IMR-90 (cell line): ENCODE measurements at regions not wholly inside any gene's neighbourhood (a gene's known extent, or its start where the extent isn't known, plus 50 kb on each side); places are given as distances from the start of the nearest gene placed in this dataset.
"Not testable (repeated sequence)": the region's sequence is repeated elsewhere in the genome, so short reads cannot be mapped to it uniquely, and the experiment has no call there.

Source experiments
- ATAC-seq: fragments of 200-7000 bp; cut with Tn5 transposase; 2 replicates; pipeline ENCODE4 v1.9.1; 2020; ENCODE audit warnings: low read depth, mild to moderate bottlenecking, moderate library complexity
- BruUV-seq: library from RNA; stranded (reverse); fragments of 400-500 nt; replicated peaks from 2 replicates; lab custom pipeline; 2021; lab: Mats Ljungman, UMichigan
- CTCF ChIA-PET: fragments of 300-600 bp; formaldehyde crosslinking; extraction: SDS; loops from one replicate; lab custom pipeline; 2021; ENCODE audit warnings: antibody characterized with exemption; lab: Yijun Ruan, JAX
- POLR2A ChIA-PET: fragments of 300-600 bp; sonication (Branson Sonifier 250); formaldehyde crosslinking; loops from one replicate; lab custom pipeline; 2022; ENCODE audit warnings: antibody characterized with exemption; ENCODE audit not compliant: unreplicated experiment; lab: Charles Lee
- DNase-seq: peaks from one replicate; pipeline ENCODE4 v3.0.0; 2013
- H2AFZ ChIP-seq: replicated peaks from 2 replicates; pipeline ENCODE3; 2013; ENCODE audit warnings: low read length, mild to moderate bottlenecking; ENCODE audit not compliant: poor library complexity
- H2AK5ac ChIP-seq: 2 replicates; pipeline ENCODE4 v1.6.1; 2013; ENCODE audit warnings: low read depth, low read length, inconsistent platforms
- H2AK9ac ChIP-seq: replicated peaks from 2 replicates; pipeline ENCODE3; 2013; ENCODE audit warnings: mild to moderate bottlenecking, low read depth, low read length, moderate library complexity; ENCODE audit not compliant: poor library complexity
- H2BK120ac ChIP-seq: 2 replicates; pipeline ENCODE4 v1.6.1; 2013; ENCODE audit warnings: low read depth, low read length, inconsistent platforms
- H2BK15ac ChIP-seq: 3 replicates; pipeline ENCODE4 v1.6.1; 2013; ENCODE audit warnings: low read depth, low read length, inconsistent platforms
- H2BK20ac ChIP-seq: 2 replicates; pipeline ENCODE4 v1.6.1; 2013; ENCODE audit warnings: low read depth, mild to moderate bottlenecking, inconsistent platforms, low read length, moderate library complexity
- H2BK5ac ChIP-seq: 2 replicates; pipeline ENCODE4 v1.6.1; 2013; ENCODE audit warnings: mild to moderate bottlenecking, low read depth, low read length, inconsistent platforms; ENCODE audit not compliant: poor library complexity, severe bottlenecking
- H3K14ac ChIP-seq: replicated peaks from 2 replicates; pipeline ENCODE4 v1.6.1; 2013; ENCODE audit warnings: low read depth, low read length, inconsistent platforms
- H3K18ac ChIP-seq: 2 replicates; pipeline ENCODE4 v1.6.1; 2013; ENCODE audit warnings: low read depth, low read length, control low read depth
- H3K23ac ChIP-seq: 2 replicates; pipeline ENCODE4 v1.6.1; 2013; ENCODE audit warnings: low read depth, low read length, inconsistent platforms
- H3K27ac ChIP-seq: 2 replicates; pipeline ENCODE4 v1.5.1; 2013; ENCODE audit warnings: mild to moderate bottlenecking, control low read depth, low read length; ENCODE audit not compliant: insufficient read depth
- H3K27me3 ChIP-seq: 2 replicates; pipeline ENCODE4 v1.6.1; 2013; ENCODE audit warnings: low read length; ENCODE audit not compliant: control insufficient read depth, insufficient read depth
- H3K36me3 ChIP-seq: 2 replicates; pipeline ENCODE4 v1.6.1; 2013; ENCODE audit warnings: low read length, mixed read lengths; ENCODE audit not compliant: control insufficient read depth, insufficient read depth
- H3K4ac ChIP-seq: 2 replicates; pipeline ENCODE4 v1.6.1; 2013; ENCODE audit warnings: low read depth, low read length, inconsistent platforms
- H3K4me1 ChIP-seq: 2 replicates; pipeline ENCODE4 v1.6.1; 2013; ENCODE audit warnings: low read length, mixed read lengths; ENCODE audit not compliant: control insufficient read depth, insufficient read depth
- H3K4me2 ChIP-seq: 2 replicates; pipeline ENCODE4 v1.6.1; 2013; ENCODE audit warnings: low read depth, mild to moderate bottlenecking, control low read depth, low read length, moderate library complexity
- H3K4me3 ChIP-seq: 2 replicates; pipeline ENCODE4 v1.5.1; 2013; ENCODE audit warnings: low read depth, mild to moderate bottlenecking, control low read depth, low read length, moderate library complexity; ENCODE audit not compliant: insufficient read depth
- H3K56ac ChIP-seq: 2 replicates; pipeline ENCODE4 v1.6.1; 2013; ENCODE audit warnings: low read length, inconsistent platforms; ENCODE audit not compliant: insufficient read depth; ENCODE audit errors: extremely low read depth
- H3K79me1 ChIP-seq, 2 experiments: 2 replicates each; pipeline ENCODE4 v1.6.1; 2013; ENCODE audit warnings: low read length in 2 of 2, inconsistent platforms in 1 of 2, low read depth in 1 of 2
- H3K9ac ChIP-seq: 2 replicates; pipeline ENCODE4 v1.6.1; 2013; ENCODE audit warnings: low read depth, low read length, control low read depth
- H3K9me1 ChIP-seq: 2 replicates; pipeline ENCODE4 v1.6.1; 2013; ENCODE audit warnings: low read length, inconsistent platforms; ENCODE audit not compliant: insufficient read depth
- H3K9me3 ChIP-seq: 2 replicates; pipeline ENCODE4 v1.6.1; 2013; ENCODE audit warnings: low read length; ENCODE audit not compliant: control insufficient read depth, insufficient read depth
- H4K20me1 ChIP-seq: 2 replicates; pipeline ENCODE4 v1.6.1; 2013; ENCODE audit warnings: low read length, inconsistent platforms; ENCODE audit not compliant: insufficient read depth
- H4K5ac ChIP-seq: 2 replicates; pipeline ENCODE4 v1.6.1; 2013; ENCODE audit warnings: mild to moderate bottlenecking, low read depth, low read length, control low read depth
- H4K8ac ChIP-seq, 2 experiments: 2 replicates each; pipeline ENCODE4 v1.6.1; 2013; ENCODE audit warnings: low read depth in 2 of 2, low read length in 2 of 2, control low read depth in 1 of 2, inconsistent platforms in 1 of 2
- H4K91ac ChIP-seq: 2 replicates; pipeline ENCODE4 v1.6.1; 2013; ENCODE audit warnings: low read depth, low read length, inconsistent platforms; ENCODE audit not compliant: insufficient read depth
- WGBS, 2 experiments: methylation state at CpG; one replicate each; pipeline versions ENCODE4 v1.1.5 to v1.1.7; 2013; ENCODE audit warnings: missing lambda C conversion rate in 2 of 2; ENCODE audit not compliant: insufficient read length in 1 of 2; ENCODE audit errors: extremely low coverage in 2 of 2; 5-methylcytosine and 5-hydroxymethylcytosine counted together
- dilution Hi-C: fragments of 300-500 bp; cut with HindIII; formaldehyde crosslinking; loops from one replicate; pipeline ENCODE4 v1.14.3; 2018; ENCODE audit warnings: low sequenced_read_pairs; ENCODE audit not compliant: unreplicated experiment
- in situ Hi-C: fragments of 300-500 bp; cut with MboI; formaldehyde crosslinking; loops from 3 replicates; pipeline ENCODE4 v1.14.3; 2019; ENCODE audit warnings: low sequenced_read_pairs, inconsistent platforms, mixed read lengths
- intact Hi-C: fragments of 100-400 bp; cut with micrococcal nuclease; formaldehyde crosslinking; loops from 2 replicates; pipeline ENCODE4 v1.10.0; 2022

GRCh38 chr22:11302427-11302826 lies 4225.6 kb upstream of the OR11H1 start:
- ATAC-seq, H2BK20ac ChIP-seq, H3K56ac ChIP-seq, H3K4ac ChIP-seq, H3K18ac ChIP-seq, dilution Hi-C loops, H3K4me2 ChIP-seq, H4K20me1 ChIP-seq, H2BK15ac ChIP-seq, H2AK9ac ChIP-seq, H3K4me1 ChIP-seq, BruUV-seq, H3K14ac ChIP-seq, H3K4me3 ChIP-seq, intact Hi-C loops, H3K27me3 ChIP-seq, H3K9me1 ChIP-seq, CTCF ChIA-PET, H3K79me1 ChIP-seq, H4K8ac ChIP-seq, H2AK5ac ChIP-seq, H3K27ac ChIP-seq, H4K91ac ChIP-seq, H2BK120ac ChIP-seq, DNase-seq, H3K36me3 ChIP-seq, H4K5ac ChIP-seq, H2BK5ac ChIP-seq, POLR2A ChIA-PET, H3K23ac ChIP-seq, in situ Hi-C loops, H2AFZ ChIP-seq, H3K9ac ChIP-seq: not testable (repeated sequence)
- H3K9me3 ChIP-seq, result peaks cover 25% of the 10 kb centered on the region
- 25% methylated on average over 6 of the region's 7 CpGs; no CpG with 5 or more reads in 1 of the 2 experiments for WGBS, 2 experiments

- H3K14ac ChIP-seq, H3K4me2 ChIP-seq, H2BK120ac ChIP-seq, in situ Hi-C loops, H2BK20ac ChIP-seq, intact Hi-C loops, H3K27ac ChIP-seq, H3K27me3 ChIP-seq, H3K4me1 ChIP-seq, H3K36me3 ChIP-seq, H3K9me1 ChIP-seq, H3K4ac ChIP-seq, H4K91ac ChIP-seq, H3K56ac ChIP-seq, H3K4me3 ChIP-seq, H3K23ac ChIP-seq, BruUV-seq, ATAC-seq, H2AK9ac ChIP-seq, H2AFZ ChIP-seq, H3K18ac ChIP-seq, CTCF ChIA-PET, H2BK15ac ChIP-seq, H4K20me1 ChIP-seq, H4K5ac ChIP-seq, dilution Hi-C loops, H2BK5ac ChIP-seq, H4K8ac ChIP-seq, H3K79me1 ChIP-seq, H2AK5ac ChIP-seq, DNase-seq, POLR2A ChIA-PET, H3K9ac ChIP-seq: not testable (repeated sequence)
- no CpG with 5 or more reads among the region's 1 CpG for WGBS, 2 experiments
- H3K9me3 ChIP-seq, result peaks cover 26% of the 10 kb centered on the region
These were observed 4225.1 kb upstream of the OR11H1 start for GRCh38 chr22:11302904-11303303.
